ENCODE measurements at regions not wholly inside any gene's neighbourhood (a gene's known extent, or its start where the extent isn't known, plus 50 kb on each side); places are given as distances from the start of the nearest gene placed in this dataset.

DNA sequence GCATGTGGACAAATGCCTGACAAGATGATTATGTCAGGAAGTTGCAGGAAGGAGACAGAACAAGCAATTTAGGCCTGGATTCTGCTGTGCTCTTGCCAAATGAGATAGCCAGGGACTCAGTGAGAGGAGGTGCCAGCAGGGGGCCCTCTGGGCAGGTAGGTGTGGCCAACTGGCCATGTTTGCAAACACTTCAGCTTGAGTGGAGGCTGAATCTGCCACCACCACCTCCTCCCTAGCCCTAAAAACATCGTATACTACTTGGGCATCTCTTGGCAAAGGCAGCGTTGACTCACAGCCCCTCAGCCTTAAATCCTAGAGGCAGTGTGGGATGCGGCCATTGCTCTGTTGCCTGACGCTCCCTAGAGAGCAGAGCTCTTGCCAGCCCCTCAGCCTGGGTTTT lies 95.1 kb upstream of the PLET1 start:
- no peak for ATAC-seq (ENCODE audit: insufficient number of reproducible peaks, low FRiP score, low read depth)
- H3K27ac ChIP-seq: no peak overlapping the region

GRCh38 chr11:112357488-112357887 lies 96.8 kb upstream of the PLET1 start:
- H3K4me1 ChIP-seq (ENCODE audit: control insufficient read depth in 1 of 2, low read depth in 2 of 2): no peaks in the 10 kb centered on the region
- ATAC-seq (ENCODE audit: insufficient number of reproducible peaks, low FRiP score, low read depth): no peak
- no peaks in the 10 kb centered on the region for H3K36me3 ChIP-seq
- no peak overlapping the region for H3K4me3 ChIP-seq
- no peak for DNase-seq (ENCODE audit: low spot score)
- no peak for TF ChIP-seq CTCF (IDR thresholded peaks at IDR 0.05)
- no peaks in the 10 kb centered on the region for H3K9me3 ChIP-seq
- H3K27me3 ChIP-seq (replicated peaks; ENCODE audit: insufficient read depth): no peaks in the 10 kb centered on the region
- H3K27ac ChIP-seq: no peak overlapping the region

More for the DNA sequence above, 95.1 kb upstream of the PLET1 start:
- no peak for DNase-seq (ENCODE audit: low spot score)
- TF ChIP-seq CTCF (IDR thresholded peaks at IDR 0.05): no peak
- Histone ChIP-seq H3K9me3 (no peaks in the 10 kb centered on the region), H3K4me1 (ENCODE audit: control insufficient read depth in 1 of 2, low read depth in 2 of 2) (no peaks in the 10 kb centered on the region), H3K4me3 (no peak overlapping the region), H3K27me3 (replicated peaks; ENCODE audit: insufficient read depth) (no peaks in the 10 kb centered on the region), H3K36me3 (no peaks in the 10 kb centered on the region)

DNA sequence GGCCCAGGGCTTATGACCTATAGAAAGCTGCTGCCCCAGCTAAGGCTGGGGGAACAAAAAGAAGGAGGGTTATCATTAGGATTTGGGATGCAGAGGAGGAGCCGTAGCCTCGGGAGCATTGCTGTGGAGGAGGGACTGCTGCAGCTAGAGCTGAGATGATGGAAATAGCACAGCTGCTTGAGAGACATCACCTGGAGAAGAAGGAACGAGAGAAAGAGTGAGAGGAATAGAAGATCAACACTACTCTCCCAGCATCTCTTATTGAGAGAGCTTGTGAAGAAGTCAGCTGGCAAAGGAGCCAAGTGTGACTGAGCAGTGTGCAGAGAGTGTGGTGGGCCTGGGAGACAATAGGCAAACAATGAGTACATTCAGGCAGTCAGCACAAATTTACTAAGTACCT lies 100.7 kb upstream of the PLET1 start:
- no peaks in the 10 kb centered on the region for H3K4me1 ChIP-seq (ENCODE audit: control insufficient read depth in 1 of 2, low read depth in 2 of 2)
- H3K4me3 ChIP-seq: no peak overlapping the region
- TF ChIP-seq CTCF (IDR thresholded peaks at IDR 0.05): no peak
- DNase-seq (ENCODE audit: low spot score) (no peak), ATAC-seq (ENCODE audit: insufficient number of reproducible peaks, low FRiP score, low read depth) (no peak)
- H3K9me3 ChIP-seq: no peaks in the 10 kb centered on the region
- no peaks in the 10 kb centered on the region for H3K36me3 ChIP-seq
- no peak overlapping the region for H3K27ac ChIP-seq
- no peaks in the 10 kb centered on the region for H3K27me3 ChIP-seq (replicated peaks; ENCODE audit: insufficient read depth)

GRCh38 chr11:112363527-112363926 lies 102.9 kb upstream of the PLET1 start:
- no peak overlapping the region for H3K27ac ChIP-seq
- H3K4me1 ChIP-seq (ENCODE audit: control insufficient read depth in 1 of 2, low read depth in 2 of 2): no peaks in the 10 kb centered on the region
- peaks cover 7% of the 10 kb centered on the region for H3K36me3 ChIP-seq
- H3K27me3 ChIP-seq (replicated peaks; ENCODE audit: insufficient read depth): no peaks in the 10 kb centered on the region
- no peak for TF ChIP-seq CTCF (IDR thresholded peaks at IDR 0.05)
- no peak overlapping the region for H3K4me3 ChIP-seq
- no peak for ATAC-seq (ENCODE audit: insufficient number of reproducible peaks, low FRiP score, low read depth)
- DNase-seq (ENCODE audit: low spot score): no peak
- H3K9me3 ChIP-seq: no peaks in the 10 kb centered on the region

DNA sequence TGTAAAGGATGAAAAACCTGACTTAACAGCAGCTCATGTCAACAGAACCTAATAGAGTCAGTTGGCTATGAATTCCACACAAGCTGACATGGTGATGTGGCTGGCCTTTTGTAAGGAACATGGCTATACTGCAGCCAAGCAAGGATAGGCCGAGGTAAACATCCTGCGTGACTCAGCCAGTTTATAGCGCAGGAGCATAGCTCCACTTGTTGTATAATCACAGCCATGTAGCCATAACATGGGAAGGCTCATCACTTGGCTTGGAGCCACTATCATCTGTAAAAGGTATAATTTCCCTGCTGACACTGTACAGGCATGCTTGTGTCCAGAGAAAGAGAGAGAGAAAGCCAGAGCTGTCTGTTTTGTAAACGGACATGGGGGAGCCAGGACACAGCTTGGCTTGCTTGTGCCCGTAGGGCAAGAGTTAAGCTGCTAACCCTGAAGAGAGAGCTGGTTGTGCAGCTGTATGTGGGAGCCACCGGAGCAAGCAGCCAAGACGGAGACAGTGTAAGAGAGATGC lies 104.4 kb upstream of the PLET1 start:
- no peak overlapping the region for H3K27ac ChIP-seq
- DNase-seq (ENCODE audit: low spot score) (no peak), ATAC-seq (ENCODE audit: insufficient number of reproducible peaks, low FRiP score, low read depth) (no peak)
- H3K36me3 ChIP-seq: peaks cover 7% of the 10 kb centered on the region
- H3K27me3 ChIP-seq (replicated peaks; ENCODE audit: insufficient read depth): no peaks in the 10 kb centered on the region
- no peak for TF ChIP-seq CTCF (IDR thresholded peaks at IDR 0.05)
- no peaks in the 10 kb centered on the region for H3K4me1 ChIP-seq (ENCODE audit: control insufficient read depth in 1 of 2, low read depth in 2 of 2)
- no peaks in the 10 kb centered on the region for H3K9me3 ChIP-seq
- H3K4me3 ChIP-seq: no peak overlapping the region
